AG10803 (cell line): ENCODE measurements at regions not wholly inside any gene's neighbourhood (a gene's known extent, or its start where the extent isn't known, plus 50 kb on each side); places are given as distances from the start of the nearest gene placed in this dataset.

Experiments used
- DNase-seq: peaks from one replicate; pipeline ENCODE4 v3.0.0; 2010; ENCODE audit warnings: low read depth
- H3K4me3 ChIP-seq: 2 replicates; pipeline ENCODE4 v1.5.1; 2011; ENCODE audit warnings: mild to moderate bottlenecking, low read length, control low read depth
- TF ChIP-seq, protein P1 (sequence below): conservative IDR thresholded peaks from 2 replicates; pipeline ENCODE4 v1.5.1; 2011; ENCODE audit warnings: mild to moderate bottlenecking, low read length, control low read depth, inconsistent platforms

- DNase-seq: no peak
- no peak overlapping the region for H3K4me3 ChIP-seq
- TF ChIP-seq, protein P1, sequence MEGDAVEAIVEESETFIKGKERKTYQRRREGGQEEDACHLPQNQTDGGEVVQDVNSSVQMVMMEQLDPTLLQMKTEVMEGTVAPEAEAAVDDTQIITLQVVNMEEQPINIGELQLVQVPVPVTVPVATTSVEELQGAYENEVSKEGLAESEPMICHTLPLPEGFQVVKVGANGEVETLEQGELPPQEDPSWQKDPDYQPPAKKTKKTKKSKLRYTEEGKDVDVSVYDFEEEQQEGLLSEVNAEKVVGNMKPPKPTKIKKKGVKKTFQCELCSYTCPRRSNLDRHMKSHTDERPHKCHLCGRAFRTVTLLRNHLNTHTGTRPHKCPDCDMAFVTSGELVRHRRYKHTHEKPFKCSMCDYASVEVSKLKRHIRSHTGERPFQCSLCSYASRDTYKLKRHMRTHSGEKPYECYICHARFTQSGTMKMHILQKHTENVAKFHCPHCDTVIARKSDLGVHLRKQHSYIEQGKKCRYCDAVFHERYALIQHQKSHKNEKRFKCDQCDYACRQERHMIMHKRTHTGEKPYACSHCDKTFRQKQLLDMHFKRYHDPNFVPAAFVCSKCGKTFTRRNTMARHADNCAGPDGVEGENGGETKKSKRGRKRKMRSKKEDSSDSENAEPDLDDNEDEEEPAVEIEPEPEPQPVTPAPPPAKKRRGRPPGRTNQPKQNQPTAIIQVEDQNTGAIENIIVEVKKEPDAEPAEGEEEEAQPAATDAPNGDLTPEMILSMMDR: no peak
These were observed 55.1 kb upstream of the ZEB1 start for GRCh38 chr10:31263903-31264302.

GRCh38 chr10:31268444-31269303, 50.3 kb upstream of the ZEB1 start:
- TF ChIP-seq, protein P1: no peak
- H3K4me3 ChIP-seq: no peak overlapping the region
- no peak for DNase-seq
